ENCODE measurements at regions not wholly inside any gene's neighbourhood (a gene's known extent, or its start where the extent isn't known, plus 50 kb on each side); places are given as distances from the start of the nearest gene placed in this dataset.

- Histone ChIP-seq H3K9me3 (ENCODE audit: low read depth, low read length) (peaks cover 25% of the 10 kb centered on the region), H3K4me3 (ENCODE audit: low read length) (no peak overlapping the region), H3K4me1 (ENCODE audit: insufficient read depth, low read length) (no peaks in the 10 kb centered on the region), H3K27me3 (ENCODE audit: insufficient read depth, low read length) (no peaks in the 10 kb centered on the region)
Measured at GRCh38 chr2:75256485-75256884, 57.2 kb upstream of the TACR1 start.

GRCh38 chr2:75253526-75253925 lies 54.2 kb upstream of the TACR1 start:
- H3K27me3 ChIP-seq (ENCODE audit: insufficient read depth, low read length), result no peaks in the 10 kb centered on the region
- H3K9me3 ChIP-seq (ENCODE audit: low read depth, low read length), result peaks cover 16% of the 10 kb centered on the region
- H3K4me1 ChIP-seq (ENCODE audit: insufficient read depth, low read length), result no peaks in the 10 kb centered on the region
- H3K4me3 ChIP-seq (ENCODE audit: low read length), result no peak overlapping the region

- Histone ChIP-seq H3K27me3 (ENCODE audit: insufficient read depth, low read length) (no peaks in the 10 kb centered on the region), H3K9me3 (ENCODE audit: low read depth, low read length) (peaks cover 6% of the 10 kb centered on the region), H3K4me1 (ENCODE audit: insufficient read depth, low read length) (no peaks in the 10 kb centered on the region), H3K4me3 (ENCODE audit: low read length) (no peak overlapping the region)
Measured at GRCh38 chr2:75251896-75252295, 52.6 kb upstream of the TACR1 start.
